CD4-positive, alpha-beta T cell treated with Interleukin-21 for 1 hour (primary cell): ENCODE measurements at regions not wholly inside any gene's neighbourhood (a gene's known extent, or its start where the extent isn't known, plus 50 kb on each side); places are given as distances from the start of the nearest gene placed in this dataset.

Source experiments
- DNase-seq: peaks from one replicate; pipeline ENCODE4 v3.0.0-alpha.2; 2020

DNA sequence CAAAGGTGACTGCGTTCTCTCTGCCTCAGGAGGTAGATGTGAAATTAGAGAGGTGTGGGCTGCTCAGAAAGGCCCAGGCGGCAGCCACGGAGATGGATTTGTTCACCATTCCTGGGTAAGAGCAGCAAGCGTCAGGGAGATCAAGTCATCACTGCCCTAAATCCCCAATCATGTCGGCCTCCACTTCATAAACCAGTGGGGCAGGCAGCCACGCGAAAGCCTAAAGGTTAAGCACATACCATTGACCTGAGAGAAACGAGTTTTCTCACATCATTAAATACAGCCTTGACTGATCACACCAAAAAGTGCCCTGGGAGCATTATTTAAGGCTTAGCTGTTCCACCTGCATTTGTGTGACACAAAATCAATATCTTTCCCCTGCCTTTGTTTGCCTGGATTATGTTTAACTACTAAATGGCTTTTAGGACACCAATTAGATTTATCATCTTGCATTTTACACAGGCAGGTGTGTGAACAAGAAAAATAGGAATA is 50.7 kb upstream of the FOXB1 start:
- no peak for DNase-seq

- DNase-seq, result no peak
These were observed 51.2 kb upstream of the FOXB1 start for GRCh38 chr15:59952960-59953359.

- no peak for DNase-seq
These were observed 53.3 kb upstream of the FOXB1 start for GRCh38 chr15:59950603-59951388.

DNA sequence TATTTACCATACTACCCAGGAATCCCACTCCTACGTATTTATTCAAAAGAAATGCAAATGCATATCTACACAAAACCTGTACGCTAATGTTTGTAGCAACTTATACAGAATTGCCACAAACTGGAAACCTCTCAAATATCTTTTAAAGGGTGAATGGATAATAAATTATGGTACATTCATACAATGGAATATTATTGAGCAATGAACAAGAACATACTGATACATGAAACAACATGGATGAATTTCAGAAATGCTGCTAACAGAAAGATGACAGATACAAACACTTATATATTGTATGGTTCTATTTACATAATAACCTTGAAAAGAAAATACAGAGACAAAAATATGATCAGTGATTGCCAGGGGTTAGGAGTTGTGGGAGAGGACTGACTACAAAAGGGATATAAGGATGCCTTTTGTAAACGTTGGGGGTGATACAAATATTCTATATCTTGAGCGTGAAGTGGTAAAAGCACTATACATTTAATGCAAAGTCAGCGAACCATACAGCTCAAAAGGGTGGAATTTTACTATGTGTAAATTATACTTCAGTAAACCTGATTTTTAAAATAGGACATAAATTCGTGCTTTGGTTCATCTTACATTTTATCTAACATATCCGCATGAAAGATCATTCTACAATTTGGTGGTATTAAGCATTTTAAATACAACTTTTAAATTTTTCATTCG is 55.0 kb upstream of the FOXB1 start:
- no peak for DNase-seq

DNA sequence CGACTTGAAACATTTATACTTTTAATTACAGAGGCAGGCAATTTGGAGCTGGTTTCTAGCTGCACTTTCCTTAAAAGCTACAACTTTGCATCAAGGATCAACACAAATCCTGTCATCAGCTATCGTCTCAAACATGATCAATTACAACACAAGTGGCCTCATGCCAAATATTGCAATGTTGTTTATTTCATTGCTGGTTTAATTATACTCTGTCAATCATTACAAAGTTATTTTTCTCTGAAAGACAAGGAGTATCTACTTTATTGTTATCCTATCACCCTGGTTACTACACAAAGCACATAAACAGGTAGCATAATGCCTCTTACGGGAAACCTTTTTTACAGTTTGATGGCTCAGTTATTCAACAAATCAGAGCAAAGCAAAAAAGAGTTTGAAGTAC is 58.0 kb upstream of the FOXB1 start:
- no peak for DNase-seq

GRCh38 chr15:59945036-59945435 is 59.1 kb upstream of the FOXB1 start:
- DNase-seq, result no peak

DNA sequence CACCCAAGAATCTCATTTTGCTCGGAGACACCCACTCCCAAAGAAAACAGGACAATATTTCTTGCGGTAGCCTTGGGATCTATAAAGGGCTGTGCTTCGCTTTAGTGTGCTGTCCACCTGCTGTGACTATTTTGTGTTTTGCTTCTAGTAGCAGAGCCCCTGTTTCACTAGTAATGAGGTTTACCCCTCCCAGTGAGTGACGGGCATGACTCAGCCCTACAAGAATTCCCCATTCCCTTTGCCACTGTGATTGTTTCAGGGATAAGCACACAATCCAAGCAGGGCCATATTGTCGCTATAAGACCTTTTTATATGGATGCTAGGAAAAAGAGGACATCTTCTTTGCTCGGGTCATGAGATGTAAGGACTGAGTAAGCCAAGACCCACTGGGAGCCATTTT is 62.5 kb upstream of the FOXB1 start:
- DNase-seq, result no peak

- no peak for DNase-seq
These were observed 63.2 kb upstream of the FOXB1 start for GRCh38 chr15:59940928-59941327.

- no peak for DNase-seq
These were observed 63.7 kb upstream of the FOXB1 start for GRCh38 chr15:59940456-59940855.

DNA sequence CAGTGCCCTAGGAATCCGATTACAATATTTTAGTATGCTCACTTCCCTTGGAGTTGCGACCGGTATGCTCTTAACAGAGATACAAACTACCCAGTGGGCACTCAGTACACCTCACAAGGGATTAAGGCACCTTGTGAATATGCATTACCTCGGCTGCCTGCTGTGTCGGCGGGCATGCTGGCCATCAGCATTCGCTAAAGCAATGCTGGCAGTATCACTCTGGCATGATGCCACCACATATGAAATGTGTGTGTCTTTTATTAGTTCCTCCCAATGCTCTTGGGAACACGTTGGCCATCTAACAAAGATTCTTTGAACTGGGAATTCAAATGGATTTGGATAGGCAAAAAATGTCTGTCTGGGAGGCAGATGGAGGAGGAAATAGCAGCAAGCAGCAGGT is 67.4 kb upstream of the FOXB1 start:
- no peak for DNase-seq

- DNase-seq, result no peak
These were observed 70.5 kb upstream of the FOXB1 start for GRCh38 chr15:59933607-59934006.

GRCh38 chr15:59931646-59932261 is 72.4 kb upstream of the FOXB1 start:
- DNase-seq, result no peak

DNA sequence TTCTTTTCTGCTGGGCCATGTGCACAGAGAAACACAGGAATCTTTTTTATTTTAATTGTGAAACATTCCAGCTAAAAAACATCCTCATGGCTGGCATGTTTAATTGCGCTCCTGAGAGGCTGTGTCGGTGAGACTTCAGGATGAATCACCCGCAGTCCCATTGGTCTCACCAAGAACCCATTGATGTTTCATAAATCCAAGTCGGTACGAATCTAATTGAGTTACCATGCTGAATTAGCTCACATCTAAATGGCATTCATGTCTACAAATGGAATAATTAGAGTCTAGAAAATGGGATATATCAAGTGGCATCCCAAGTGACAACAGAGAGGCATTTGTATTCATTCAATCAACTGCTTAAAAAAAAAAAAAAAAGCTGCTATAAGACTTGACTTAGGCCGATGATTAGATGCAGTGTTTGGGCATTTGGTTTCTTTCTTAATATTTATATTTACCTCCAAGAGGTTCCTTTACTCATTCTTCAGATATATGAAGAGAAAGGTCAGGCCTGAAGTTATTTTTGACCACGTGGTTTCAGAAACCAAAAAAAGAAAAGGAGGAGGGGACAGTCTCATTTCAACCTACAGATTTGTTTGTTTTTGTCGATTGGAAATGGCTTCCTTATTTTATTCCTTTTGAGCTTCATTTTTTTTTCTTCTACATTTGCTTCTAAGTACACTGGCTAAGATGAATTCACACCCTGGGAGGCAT is 79.1 kb upstream of the FOXB1 start:
- DNase-seq, result no peak

DNA sequence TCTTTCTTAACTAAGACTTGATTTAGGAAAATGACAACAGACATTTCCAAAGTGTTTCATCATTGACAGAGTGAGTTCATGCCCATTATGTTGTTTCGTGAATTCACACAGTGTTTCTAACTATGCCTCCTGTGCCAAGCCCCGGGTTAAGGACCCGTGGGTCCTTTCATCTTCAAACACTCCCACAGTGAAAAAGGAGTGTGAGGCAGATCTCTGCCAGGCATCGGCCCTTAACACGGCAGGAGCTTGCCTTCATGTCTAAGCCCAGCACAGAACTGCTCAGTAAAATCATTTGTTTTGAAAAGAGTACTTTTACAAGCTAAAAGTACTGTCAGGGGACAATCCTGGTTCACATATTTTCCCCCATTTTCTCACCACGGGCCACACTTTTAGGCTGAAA is 80.0 kb upstream of the FOXB1 start:
- no peak for DNase-seq

GRCh38 chr15:59923508-59923907 is 80.6 kb upstream of the FOXB1 start:
- no peak for DNase-seq

DNA sequence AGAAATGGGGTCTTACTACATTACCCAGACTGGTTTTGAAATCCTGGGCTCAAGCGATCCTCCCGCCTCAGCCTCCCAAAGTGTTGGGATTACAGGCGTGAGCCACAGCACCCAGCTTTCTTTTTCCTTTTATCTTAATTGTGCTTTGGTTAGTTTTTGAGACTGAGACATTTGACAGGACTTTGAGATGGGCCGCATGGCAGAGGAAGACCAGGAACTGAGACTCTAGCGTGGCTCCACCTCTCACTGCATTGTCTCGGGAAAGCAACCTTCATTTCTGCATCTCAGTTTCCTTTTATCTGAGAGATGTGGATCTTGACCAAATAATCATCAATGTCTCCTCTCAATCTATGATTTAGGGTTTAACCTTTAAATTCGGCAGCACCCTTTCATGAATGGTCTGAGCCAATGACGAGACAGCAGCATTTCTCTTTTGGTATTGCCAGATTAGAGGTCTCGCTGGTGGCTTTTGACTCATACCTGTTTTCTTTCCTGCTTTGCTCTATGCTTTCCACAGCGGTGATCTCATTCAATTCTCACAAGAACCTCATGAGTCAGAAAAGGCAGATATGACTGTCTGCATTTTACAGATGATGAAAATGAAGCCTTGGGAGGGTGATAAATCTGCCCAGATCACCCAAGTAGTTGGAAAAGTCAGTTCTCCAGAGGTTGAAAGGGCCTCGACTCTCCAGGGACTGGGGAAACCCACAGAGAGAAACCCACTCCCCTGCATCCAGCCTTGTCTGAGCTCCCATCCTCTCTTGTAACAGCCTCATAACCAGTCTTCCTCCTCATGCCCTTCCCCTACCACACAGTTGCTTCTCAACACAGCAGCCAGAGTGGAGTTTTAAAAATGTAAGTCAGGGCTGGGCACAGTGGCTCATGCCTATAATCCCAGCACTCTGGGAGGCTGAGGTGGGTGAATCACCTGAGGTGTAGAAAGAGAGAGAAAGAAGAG is 84.8 kb upstream of the FOXB1 start:
- peak; percentile 11 for DNase-seq

GRCh38 chr15:59917504-59918157 is 86.5 kb upstream of the FOXB1 start:
- DNase-seq, result peak; percentile 67

- no peak for DNase-seq
These were observed 98.1 kb upstream of the FOXB1 start for GRCh38 chr15:59906046-59906445.

DNA sequence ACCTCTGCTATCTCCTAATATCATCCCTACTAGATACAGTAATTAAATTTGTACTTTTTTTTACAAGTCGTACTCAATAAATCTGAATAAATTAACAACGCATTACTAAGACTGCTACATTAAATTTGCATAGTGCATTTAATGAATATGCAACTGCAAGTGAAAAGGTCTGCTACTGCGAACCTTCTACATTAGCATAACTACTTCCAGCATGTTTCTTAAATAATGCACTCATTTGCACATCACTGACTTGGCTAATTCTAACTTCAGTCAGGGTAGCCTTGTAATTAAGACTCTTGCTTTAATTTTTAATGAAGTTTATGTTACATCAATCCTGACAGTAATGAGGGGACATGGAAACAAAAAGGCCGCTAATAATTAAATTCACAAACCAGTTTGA is 98.9 kb upstream of the FOXB1 start:
- no peak for DNase-seq

DNA sequence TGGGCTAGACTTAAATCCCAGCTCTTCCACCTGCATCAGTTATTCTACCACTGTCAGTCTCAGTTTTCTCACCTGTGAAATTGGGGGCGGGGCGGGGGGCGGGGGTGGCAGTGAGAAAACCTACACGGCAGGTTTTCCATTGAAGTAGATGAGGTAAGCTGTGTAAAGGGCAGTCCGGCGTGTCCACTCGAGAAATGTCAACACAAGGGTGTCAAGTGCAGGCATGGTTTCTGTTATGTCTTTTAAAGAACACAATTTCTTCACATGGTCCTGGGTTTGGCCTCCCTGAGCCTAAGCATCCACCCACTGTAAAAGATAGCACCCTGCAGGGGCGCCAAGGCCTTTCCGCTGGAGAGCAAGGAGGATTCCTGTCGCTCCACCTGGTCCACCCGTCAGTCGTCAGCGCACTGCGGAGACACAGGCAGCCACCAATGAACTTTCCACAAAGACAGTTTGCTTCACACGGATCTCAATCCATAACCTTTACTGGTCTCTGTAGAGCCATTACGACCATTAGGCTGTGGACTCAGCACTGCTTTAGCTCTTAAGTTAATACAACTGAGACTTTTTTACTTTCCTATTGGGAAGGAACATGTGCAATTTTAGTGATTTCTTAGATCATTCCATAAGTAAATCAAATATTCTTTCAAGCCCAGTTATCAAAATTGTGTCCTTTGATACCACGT is 99.5 kb upstream of the FOXB1 start:
- no peak for DNase-seq

DNA sequence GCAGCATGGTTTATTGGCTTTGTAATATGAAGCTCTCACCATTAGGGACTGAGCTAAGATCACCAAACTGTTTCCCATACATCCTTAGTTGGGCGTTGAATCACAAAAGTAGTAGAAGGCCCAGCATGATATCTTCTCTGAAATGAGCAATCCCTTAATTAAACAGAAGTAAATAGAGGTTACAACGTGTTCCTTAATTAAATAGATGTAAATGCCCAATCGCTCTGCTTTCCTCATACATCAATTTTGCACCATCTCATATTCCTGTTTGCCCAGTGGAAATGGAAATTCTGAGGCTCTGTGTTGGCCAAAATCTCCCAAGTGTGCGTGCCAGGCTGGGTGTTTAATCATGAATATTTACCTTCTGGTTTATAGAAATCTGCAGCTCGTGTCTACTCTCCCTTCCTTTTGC is 107.4 kb upstream of the FOXB1 start:
- no peak for DNase-seq
